Amygdala (tissue), 56 donors: ENCODE measurements at regions not wholly inside any gene's neighbourhood (a gene's known extent, or its start where the extent isn't known, plus 50 kb on each side); places are given as distances from the start of the nearest gene placed in this dataset.
A peak's percentile ranks its signal among the peaks of the same experiment; 100 is the strongest.

Source experiments
- DNase-seq, 56 donors: peaks; one replicate each; lab custom pipeline; 2025; lab: John Stamatoyannopoulos, UW

- no peak for DNase-seq
Observed at GRCh38 chr5:103498800-103499551, 63.6 kb downstream of the NUDT12 start.

- DNase-seq = no peak
Observed at GRCh38 chr5:103498211-103498610, 64.4 kb downstream of the NUDT12 start.

- no peak for DNase-seq
Observed at GRCh38 chr5:103497781-103498180, 64.8 kb downstream of the NUDT12 start.

GRCh38 chr5:103490030-103490739 lies 72.4 kb downstream of the NUDT12 start:
- no peak for DNase-seq

- DNase-seq = no peak
Observed at GRCh38 chr5:103489307-103489706, 73.3 kb downstream of the NUDT12 start.

- no peak for DNase-seq
Observed at GRCh38 chr5:103487822-103488493, 74.6 kb downstream of the NUDT12 start.

GRCh38 chr5:103487218-103487617 lies 75.4 kb downstream of the NUDT12 start:
- no peak for DNase-seq

- no peak for DNase-seq
Observed at GRCh38 chr5:103486739-103487138, 75.8 kb downstream of the NUDT12 start.

- no peak for DNase-seq
Observed at GRCh38 chr5:103480246-103480645, 82.3 kb downstream of the NUDT12 start.

- DNase-seq = no peak
Observed at GRCh38 chr5:103477678-103478077, 84.9 kb downstream of the NUDT12 start.

GRCh38 chr5:103476811-103477210 lies 85.8 kb downstream of the NUDT12 start:
- no peak for DNase-seq

- DNase-seq = peak in 1 of 56 donors; percentile 67
Observed at GRCh38 chr5:103475629-103476240, 86.9 kb downstream of the NUDT12 start.

GRCh38 chr5:103474677-103475076 lies 87.9 kb downstream of the NUDT12 start:
- DNase-seq = no peak

- no peak for DNase-seq
Observed at GRCh38 chr5:103473725-103474124, 88.9 kb downstream of the NUDT12 start.

GRCh38 chr5:103472830-103473229 lies 89.8 kb downstream of the NUDT12 start:
- no peak for DNase-seq

GRCh38 chr5:103472265-103472664 lies 90.3 kb downstream of the NUDT12 start:
- no peak for DNase-seq

GRCh38 chr5:103469288-103470040 lies 93.1 kb downstream of the NUDT12 start:
- DNase-seq = no peak

GRCh38 chr5:103467831-103468230 lies 94.8 kb downstream of the NUDT12 start:
- no peak for DNase-seq

GRCh38 chr5:103466495-103466894 lies 96.1 kb downstream of the NUDT12 start:
- DNase-seq = no peak

GRCh38 chr5:103465891-103466290 lies 96.7 kb downstream of the NUDT12 start:
- DNase-seq = no peak
